ENCODE measurements at regions not wholly inside any gene's neighbourhood (a gene's known extent, or its start where the extent isn't known, plus 50 kb on each side); places are given as distances from the start of the nearest gene placed in this dataset.

DNA sequence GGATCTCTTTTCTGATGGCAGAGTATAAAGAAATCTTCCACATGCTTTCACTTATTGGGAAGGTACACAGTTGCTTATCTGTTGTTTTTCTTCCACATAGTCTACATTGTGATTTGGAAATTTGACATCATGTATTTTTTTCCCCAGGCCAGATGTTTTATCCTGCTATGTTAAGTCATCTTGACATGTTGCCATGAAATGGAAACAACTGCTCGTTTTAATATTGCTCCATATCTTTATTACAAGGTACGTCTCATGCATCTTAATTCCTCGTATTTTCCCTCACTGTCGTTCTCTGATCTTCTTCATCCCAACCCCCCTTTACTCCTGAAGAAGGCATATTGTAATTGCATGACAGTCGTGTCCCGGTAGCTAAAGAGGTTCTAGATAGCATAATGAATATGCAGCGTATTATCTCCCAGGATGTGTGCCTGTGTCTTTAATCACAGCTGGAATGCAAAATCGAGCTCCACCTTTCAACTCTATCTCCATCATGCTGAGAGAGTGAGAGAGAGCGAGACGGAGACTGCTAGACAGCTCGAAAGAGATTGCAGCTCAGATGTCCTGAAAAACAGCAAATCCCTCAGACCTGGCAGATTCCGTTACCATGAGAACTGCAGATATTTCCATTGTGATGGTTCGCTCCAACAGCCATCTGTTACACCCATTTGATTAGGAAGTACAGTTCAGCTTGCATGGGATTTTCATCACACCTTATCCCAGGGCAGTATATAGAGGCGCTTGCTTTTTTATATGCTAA is 281.7 kb downstream of the TMEM38B start:
- no peak overlapping the region for H3K27ac ChIP-seq (ENCODE audit: low read length)
- H3K79me2 ChIP-seq (ENCODE audit: low read length), result no peaks in the 10 kb centered on the region
- H3K9ac ChIP-seq (ENCODE audit: low read length), result no peak overlapping the region
- H3K9me2 ChIP-seq (replicated peaks; ENCODE audit: low read length), result no peaks in the 10 kb centered on the region
- BruUV-seq (replicated peaks), result no TSS peak
- no peaks in the 10 kb centered on the region for H4K20me1 ChIP-seq (ENCODE audit: low read length)
- ATAC-seq, result no peak
- H3K4me1 ChIP-seq (ENCODE audit: insufficient read depth, low read length), result no peaks in the 10 kb centered on the region
- no peaks in the 10 kb centered on the region for H3K9me3 ChIP-seq (ENCODE audit: low read length)
- CTCF ChIA-PET, result no interaction called here
- H3K4me3 ChIP-seq (ENCODE audit: low read length), result no peak overlapping the region
- no peaks in the 10 kb centered on the region for H3F3A ChIP-seq (ENCODE audit: low read length, unreplicated experiment)
- H3K36me3 ChIP-seq (ENCODE audit: low read depth, low read length), result no peaks in the 10 kb centered on the region
- DNase-seq, result no peak
- intact Hi-C loops (cut with micrococcal nuclease), result no loop called here
- POLR2A ChIA-PET (ENCODE audit: unreplicated experiment), result no interaction called here
- no peaks in the 10 kb centered on the region; the same call in 1 of the 2 replicates for H3K27me3 ChIP-seq (ENCODE audit: low read length)
- H2AFZ ChIP-seq (ENCODE audit: low read length), result no peak overlapping the region
- no peak for TF ChIP-seq EZH2 (IDR thresholded peaks at IDR 0.05; ENCODE audit: low read length, unreplicated experiment)
- TF ChIP-seq, protein P1, sequence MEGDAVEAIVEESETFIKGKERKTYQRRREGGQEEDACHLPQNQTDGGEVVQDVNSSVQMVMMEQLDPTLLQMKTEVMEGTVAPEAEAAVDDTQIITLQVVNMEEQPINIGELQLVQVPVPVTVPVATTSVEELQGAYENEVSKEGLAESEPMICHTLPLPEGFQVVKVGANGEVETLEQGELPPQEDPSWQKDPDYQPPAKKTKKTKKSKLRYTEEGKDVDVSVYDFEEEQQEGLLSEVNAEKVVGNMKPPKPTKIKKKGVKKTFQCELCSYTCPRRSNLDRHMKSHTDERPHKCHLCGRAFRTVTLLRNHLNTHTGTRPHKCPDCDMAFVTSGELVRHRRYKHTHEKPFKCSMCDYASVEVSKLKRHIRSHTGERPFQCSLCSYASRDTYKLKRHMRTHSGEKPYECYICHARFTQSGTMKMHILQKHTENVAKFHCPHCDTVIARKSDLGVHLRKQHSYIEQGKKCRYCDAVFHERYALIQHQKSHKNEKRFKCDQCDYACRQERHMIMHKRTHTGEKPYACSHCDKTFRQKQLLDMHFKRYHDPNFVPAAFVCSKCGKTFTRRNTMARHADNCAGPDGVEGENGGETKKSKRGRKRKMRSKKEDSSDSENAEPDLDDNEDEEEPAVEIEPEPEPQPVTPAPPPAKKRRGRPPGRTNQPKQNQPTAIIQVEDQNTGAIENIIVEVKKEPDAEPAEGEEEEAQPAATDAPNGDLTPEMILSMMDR (conservative IDR thresholded peaks at IDR 0.05; ENCODE audit: low read depth, low read length), result no peak
- no peak for TF ChIP-seq EZH2phosphoT487 (IDR thresholded peaks at IDR 0.05; ENCODE audit: borderline replicate concordance, low read length)
- H3K4me2 ChIP-seq (ENCODE audit: low read length), result no peak overlapping the region

DNA sequence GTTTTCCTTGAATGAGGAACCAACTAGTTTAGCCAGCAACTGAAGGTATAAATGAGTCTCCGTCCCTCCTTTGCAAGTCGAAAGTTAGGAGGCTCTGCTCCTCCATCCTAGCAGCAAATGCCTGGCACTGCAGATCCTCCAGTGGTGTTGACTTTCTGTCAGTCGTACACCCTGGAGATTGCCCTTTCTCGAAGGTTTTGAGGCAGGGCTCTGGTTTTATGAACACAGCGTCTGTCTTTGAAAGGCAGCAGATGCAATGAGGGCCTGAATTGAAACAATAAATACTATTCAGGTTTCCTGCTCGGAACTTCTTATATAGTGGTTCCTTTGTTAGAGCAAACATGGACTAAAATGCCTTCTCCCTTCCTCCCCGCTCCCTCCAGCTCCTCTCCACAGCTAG is 284.0 kb downstream of the TMEM38B start:
- H2AFZ ChIP-seq (ENCODE audit: low read length), result no peak overlapping the region
- intact Hi-C loops (cut with micrococcal nuclease), result no loop called here
- ChIA-PET POLR2A (ENCODE audit: unreplicated experiment) (no interaction called here), CTCF (no interaction called here)
- ATAC-seq (no peak), DNase-seq (no peak)
- H3K4me3 ChIP-seq (ENCODE audit: low read length), result no peak overlapping the region
- no peaks in the 10 kb centered on the region for H3F3A ChIP-seq (ENCODE audit: low read length, unreplicated experiment)
- no peaks in the 10 kb centered on the region for H3K9me2 ChIP-seq (replicated peaks; ENCODE audit: low read length)
- H3K4me2 ChIP-seq (ENCODE audit: low read length), result no peak overlapping the region
- BruUV-seq (replicated peaks), result no TSS peak
- H4K20me1 ChIP-seq (ENCODE audit: low read length), result no peaks in the 10 kb centered on the region
- H3K79me2 ChIP-seq (ENCODE audit: low read length), result no peaks in the 10 kb centered on the region
- TF ChIP-seq EZH2 (IDR thresholded peaks at IDR 0.05; ENCODE audit: low read length, unreplicated experiment), result no peak
- TF ChIP-seq EZH2phosphoT487 (IDR thresholded peaks at IDR 0.05; ENCODE audit: borderline replicate concordance, low read length), result no peak
- TF ChIP-seq, protein P1 (conservative IDR thresholded peaks at IDR 0.05; ENCODE audit: low read depth, low read length), result no peak
- H3K9ac ChIP-seq (ENCODE audit: low read length), result no peak overlapping the region
- no peaks in the 10 kb centered on the region for H3K27me3 ChIP-seq (ENCODE audit: low read length)
- H3K36me3 ChIP-seq (ENCODE audit: low read depth, low read length), result no peaks in the 10 kb centered on the region
- H3K9me3 ChIP-seq (ENCODE audit: low read length), result no peaks in the 10 kb centered on the region
- H3K4me1 ChIP-seq (ENCODE audit: insufficient read depth, low read length), result no peaks in the 10 kb centered on the region
- no peak overlapping the region for H3K27ac ChIP-seq (ENCODE audit: low read length)

DNA sequence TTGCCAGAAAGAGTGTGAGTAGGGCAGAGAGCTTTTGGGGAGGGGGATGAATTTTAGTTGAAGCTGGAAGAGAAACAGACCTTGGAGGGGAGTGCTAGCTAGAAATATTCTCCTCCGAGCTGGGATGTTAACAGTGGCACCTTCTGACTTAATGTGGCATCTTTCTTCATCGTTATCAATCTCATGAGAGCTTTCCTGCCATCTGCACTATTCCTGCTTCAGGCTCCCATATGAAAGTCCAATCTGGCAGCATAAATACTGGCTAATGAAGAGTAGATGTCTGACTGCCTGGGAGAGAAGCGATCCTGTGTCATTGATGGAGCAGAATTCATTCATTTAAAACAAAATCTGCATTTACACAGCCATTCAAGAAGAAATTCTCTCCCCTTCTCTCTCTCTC is 284.5 kb downstream of the TMEM38B start:
- Histone ChIP-seq H4K20me1 (ENCODE audit: low read length) (no peaks in the 10 kb centered on the region), H3K4me2 (ENCODE audit: low read length) (no peak overlapping the region), H3K4me1 (ENCODE audit: insufficient read depth, low read length) (no peaks in the 10 kb centered on the region), H3K9me2 (replicated peaks; ENCODE audit: low read length) (no peaks in the 10 kb centered on the region), H3K4me3 (ENCODE audit: low read length) (no peak overlapping the region), H3K9me3 (ENCODE audit: low read length) (no peaks in the 10 kb centered on the region), H3K79me2 (ENCODE audit: low read length) (no peaks in the 10 kb centered on the region), H3K27me3 (ENCODE audit: low read length) (no peaks in the 10 kb centered on the region), H3K27ac (ENCODE audit: low read length) (no peak overlapping the region), H3K36me3 (ENCODE audit: low read depth, low read length) (no peaks in the 10 kb centered on the region), H2AFZ (ENCODE audit: low read length) (no peak overlapping the region), H3F3A (ENCODE audit: low read length, unreplicated experiment) (no peaks in the 10 kb centered on the region), H3K9ac (ENCODE audit: low read length) (no peak overlapping the region)
- intact Hi-C loops (cut with micrococcal nuclease), result no loop called here
- CTCF ChIA-PET, result no interaction called here
- TF ChIP-seq, protein P1 (conservative IDR thresholded peaks at IDR 0.05; ENCODE audit: low read depth, low read length), result no peak
- TF ChIP-seq EZH2 (IDR thresholded peaks at IDR 0.05; ENCODE audit: low read length, unreplicated experiment), result no peak
- TF ChIP-seq EZH2phosphoT487 (IDR thresholded peaks at IDR 0.05; ENCODE audit: borderline replicate concordance, low read length), result no peak
- DNase-seq (no peak), ATAC-seq (no peak)
- BruUV-seq (replicated peaks), result no TSS peak
- POLR2A ChIA-PET (ENCODE audit: unreplicated experiment), result no interaction called here
